ENCODE measurements at regions not wholly inside any gene's neighbourhood (a gene's known extent, or its start where the extent isn't known, plus 50 kb on each side); places are given as distances from the start of the nearest gene placed in this dataset.

DNA sequence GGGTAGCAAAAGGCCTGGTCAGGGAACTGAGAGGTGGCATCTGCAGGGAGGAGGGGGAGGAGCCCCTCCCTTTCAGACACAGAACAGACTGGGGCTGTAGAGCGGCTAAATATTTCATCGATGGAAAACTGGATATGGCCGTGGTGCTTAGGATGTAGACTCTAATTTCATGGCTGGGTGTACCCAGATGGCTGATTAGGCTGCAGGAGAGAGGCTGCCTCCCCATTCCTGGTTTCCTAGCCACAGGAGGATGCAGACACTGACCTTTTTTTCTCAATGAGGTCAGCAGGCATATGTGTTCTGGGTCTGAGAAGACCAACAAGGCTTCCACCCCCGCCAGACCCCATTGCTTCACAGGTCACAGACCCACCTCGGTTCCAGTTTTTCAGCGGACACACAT lies 58.1 kb upstream of the CALM2 start:
- DNase-seq = no peak

DNA sequence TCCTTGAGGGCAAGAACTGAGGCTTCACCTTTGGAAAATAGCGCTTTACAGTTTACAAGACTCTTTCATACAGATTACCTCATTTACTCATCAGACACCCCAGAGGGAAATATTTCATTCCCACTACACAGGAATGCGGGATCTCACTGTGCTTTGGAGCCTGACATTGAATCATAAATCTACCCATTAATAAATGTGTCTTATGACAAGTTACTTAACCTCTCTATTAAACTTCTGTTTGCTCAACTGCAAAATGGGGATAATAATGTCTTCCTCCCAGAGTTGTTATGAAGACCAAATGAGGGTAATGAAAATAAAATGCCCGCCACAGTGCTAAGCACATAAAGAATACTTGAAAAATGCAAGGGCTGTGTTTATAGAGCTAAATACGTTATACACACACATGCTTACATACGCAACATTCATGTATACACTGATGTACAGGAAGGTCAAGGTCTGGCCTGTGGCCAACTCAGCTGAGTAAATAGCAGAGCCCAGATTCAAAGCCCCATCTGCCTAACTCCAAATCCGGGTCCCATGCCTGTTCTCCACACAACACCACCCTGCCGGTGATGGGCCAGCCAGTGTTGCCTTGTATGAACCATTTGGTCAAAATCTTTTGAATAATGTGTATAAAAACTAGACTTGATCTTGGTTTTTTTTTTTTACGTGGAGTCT lies 56.6 kb upstream of the CALM2 start:
- no peak for DNase-seq

DNA sequence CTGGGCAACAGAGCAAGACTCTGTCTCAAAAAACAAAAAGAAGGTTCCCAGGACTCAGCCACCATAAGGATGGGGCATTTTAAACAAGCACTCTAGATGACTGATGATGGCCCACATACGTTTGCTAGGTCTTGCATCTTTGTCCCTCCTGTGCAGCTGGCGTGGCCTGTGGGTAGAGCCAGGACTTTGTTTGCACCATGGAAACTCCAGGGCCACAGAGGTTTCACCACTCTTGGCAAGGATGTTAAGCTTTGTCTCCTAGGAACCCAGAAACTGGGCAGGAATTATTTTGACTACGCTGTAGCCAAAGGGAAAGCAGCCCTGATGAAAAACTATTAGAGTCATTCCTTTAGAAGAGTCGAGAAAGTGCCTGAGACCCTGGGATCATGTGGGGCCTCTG lies 54.1 kb upstream of the CALM2 start:
- no peak for DNase-seq

DNA sequence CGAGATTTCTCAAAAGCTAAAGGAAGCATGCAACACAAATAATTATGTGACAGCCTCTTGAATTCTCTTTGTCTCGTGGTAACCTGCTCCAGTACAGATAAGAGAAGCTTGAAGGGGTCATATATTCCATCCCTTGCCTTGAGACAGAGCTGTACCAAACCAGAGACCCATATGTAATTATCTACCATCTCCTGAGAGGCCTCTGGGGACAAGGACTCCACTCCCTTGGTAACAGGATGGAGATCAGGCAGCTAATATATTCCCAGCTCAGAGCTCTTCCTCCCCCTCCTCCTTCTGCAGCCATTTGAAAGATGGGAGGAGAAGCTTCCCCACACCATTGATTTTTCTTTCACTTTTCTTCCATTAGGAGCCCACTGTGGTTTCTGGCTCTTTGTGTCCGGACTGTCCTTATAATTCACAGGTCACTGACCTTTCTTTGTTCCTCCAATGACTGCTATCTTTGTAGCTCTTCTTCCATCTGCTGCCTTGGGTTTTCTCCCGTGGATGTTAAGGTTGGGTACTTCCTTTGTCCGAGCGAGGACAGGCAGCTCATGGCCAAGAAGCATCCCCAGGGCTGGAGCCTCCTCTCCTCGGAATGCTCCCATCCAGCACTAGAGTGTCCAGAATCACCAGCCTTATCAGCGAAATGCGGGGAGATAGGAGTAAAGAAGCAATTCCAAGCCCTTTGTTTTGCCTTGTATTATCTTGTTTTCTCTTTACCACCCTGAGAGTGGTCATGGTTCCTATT lies 51.4 kb upstream of the CALM2 start:
- no peak for DNase-seq

DNA sequence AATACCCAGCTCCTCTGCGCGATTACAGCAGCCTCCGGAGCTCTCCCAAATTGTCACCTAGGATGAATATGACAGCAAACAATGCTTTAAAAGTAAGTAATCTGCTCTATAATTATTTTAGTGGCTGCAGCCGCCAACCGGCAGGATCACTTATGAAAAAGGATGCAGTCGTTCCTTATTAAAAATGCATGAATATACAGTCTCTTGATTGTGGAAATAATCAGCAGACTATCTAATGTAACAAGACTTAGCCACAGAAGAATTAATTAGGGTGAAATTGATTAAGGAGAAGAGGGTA lies 50.6 kb upstream of the CALM2 start:
- DNase-seq = no peak

DNA sequence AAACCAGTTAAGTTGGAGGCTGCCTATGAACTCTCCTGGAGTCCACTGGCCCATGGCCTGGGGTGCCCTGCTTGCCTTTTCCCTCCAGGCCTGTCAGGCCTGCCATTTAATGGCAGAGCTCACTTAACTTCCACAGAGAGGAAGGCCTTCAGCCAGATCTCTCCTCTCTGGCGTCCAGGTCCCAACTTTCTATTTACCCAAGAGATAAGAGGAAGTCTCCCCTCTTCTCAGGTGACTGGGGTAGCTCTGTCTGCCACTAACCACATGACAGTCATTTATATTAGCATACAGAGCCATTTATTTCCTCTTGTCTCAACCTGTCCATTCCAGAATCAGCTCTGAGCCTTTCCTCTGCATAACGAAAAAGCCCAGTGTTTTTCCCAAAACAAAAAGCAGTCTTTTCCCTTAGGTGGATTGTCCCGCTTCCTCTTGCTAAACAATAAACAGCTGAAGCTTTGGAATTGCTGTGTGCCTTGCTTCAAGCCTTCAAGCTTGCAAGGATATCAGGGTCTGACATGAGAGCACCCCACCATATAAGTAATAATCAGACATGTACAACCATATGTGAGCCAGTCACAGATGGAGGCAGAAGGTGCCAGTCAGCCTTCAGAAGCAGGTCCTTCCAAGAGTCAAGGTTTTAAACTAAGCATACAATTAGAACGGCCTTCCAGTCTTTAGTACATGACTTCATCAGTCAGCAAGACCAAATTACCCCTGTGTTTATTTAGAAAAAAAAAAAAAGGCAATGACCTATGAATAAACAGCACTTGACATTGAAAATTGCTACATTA lies 50.0 kb upstream of the CALM2 start:
- no peak for DNase-seq

All from CD4-positive, alpha-beta T cell treated with Interleukin-1 beta for 1 hour (primary cell).